Effector memory CD8-positive, alpha-beta T cell (primary cell): ENCODE measurements at regions not wholly inside any gene's neighbourhood (a gene's known extent, or its start where the extent isn't known, plus 50 kb on each side); places are given as distances from the start of the nearest gene placed in this dataset.

Experiments
- ATAC-seq: fragments of 150-1000 bp; cut with Tn5 transposase; replicated peaks from 2 replicates; pipeline ENCODE4 v1.10.0; 2021; ENCODE audit warnings: mild to moderate bottlenecking, moderate library complexity
- DNase-seq, 3 experiments: peaks; one replicate each; pipeline ENCODE4 v3.0.0; 2021
- H3K27ac Mint-ChIP-seq, 2 donors: one replicate each; pipeline ENCODE4 v1.8.0; 2022; ENCODE audit warnings: mild to moderate bottlenecking in 2 of 2, mixed read lengths in 2 of 2, moderate library complexity in 2 of 2
- H3K27me3 Mint-ChIP-seq, 2 donors: one replicate each; pipeline ENCODE4 v1.8.0; 2022; ENCODE audit warnings: mixed read lengths in 2 of 2
- H3K36me3 Mint-ChIP-seq: one replicate; pipeline ENCODE4 v1.8.0; 2022; ENCODE audit warnings: mild to moderate bottlenecking, moderate library complexity, mixed read lengths; ENCODE audit not compliant: insufficient read depth
- H3K4me1 Mint-ChIP-seq, 2 donors: one replicate each; pipeline ENCODE4 v1.8.0; 2022; ENCODE audit warnings: low read depth in 2 of 2, mixed read lengths in 2 of 2
- H3K4me3 Mint-ChIP-seq, 2 donors: one replicate each; pipeline ENCODE4 v1.8.0; 2022; ENCODE audit warnings: mild to moderate bottlenecking in 2 of 2, mixed read lengths in 2 of 2, moderate library complexity in 2 of 2
- H3K9me3 Mint-ChIP-seq, 2 donors: one replicate each; pipeline ENCODE4 v1.8.0; 2022; ENCODE audit warnings: mixed read lengths in 2 of 2

DNA sequence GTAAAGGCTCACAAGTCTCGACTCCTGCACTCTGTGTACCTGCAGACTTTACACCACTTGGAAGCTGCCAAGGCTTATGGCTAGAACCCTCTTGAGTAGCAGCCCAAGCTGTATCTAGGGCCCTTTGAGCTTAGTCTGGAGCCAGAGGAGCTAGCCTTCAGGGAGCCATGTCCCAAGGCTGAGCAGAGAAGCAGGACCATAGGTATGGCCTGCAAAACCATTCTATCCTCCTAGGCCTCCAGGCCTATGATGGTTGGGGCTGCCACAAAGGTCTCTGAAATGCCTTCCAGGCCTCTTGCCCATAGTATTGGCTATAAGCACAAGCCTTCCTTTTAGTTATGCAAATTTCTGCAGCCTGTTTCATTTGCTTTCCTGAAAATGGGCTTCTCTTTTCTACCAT is 380.7 kb upstream of the CPXCR1 start:
- H3K27ac Mint-ChIP-seq, result no peak overlapping the region
- no peaks in the 10 kb centered on the region for H3K4me1 Mint-ChIP-seq
- H3K9me3 Mint-ChIP-seq, result peaks cover 0 to 5% of the 10 kb centered on the region in 2 donors
- no peak for ATAC-seq
- DNase-seq, result no peak
- H3K36me3 Mint-ChIP-seq, result no peaks in the 10 kb centered on the region
- H3K4me3 Mint-ChIP-seq, result no peak overlapping the region
- no peaks in the 10 kb centered on the region for H3K27me3 Mint-ChIP-seq

DNA sequence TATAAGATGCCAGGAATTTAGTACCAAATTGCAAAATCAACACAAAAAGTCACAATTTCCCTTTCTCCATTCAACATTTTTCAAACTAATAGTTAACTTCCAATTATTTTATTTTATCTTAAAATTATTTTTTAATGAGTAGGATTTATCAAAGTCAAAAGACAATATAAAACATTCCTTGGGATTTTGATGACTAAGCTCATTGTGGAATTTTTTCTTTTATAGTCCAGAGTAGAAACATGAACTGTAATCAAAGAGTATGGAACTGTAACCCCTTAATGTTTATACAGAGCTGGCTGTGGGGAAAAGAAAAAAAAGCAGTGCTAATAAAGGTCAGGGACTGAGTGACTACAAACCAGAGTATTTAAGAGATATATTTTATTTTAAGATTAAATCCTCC is 368.6 kb upstream of the CPXCR1 start:
- Mint-ChIP-seq H3K27ac (no peak overlapping the region), H3K4me3 (no peak overlapping the region), H3K27me3 (no peaks in the 10 kb centered on the region), H3K9me3 (peaks cover 0 to under 1% of the 10 kb centered on the region in 2 donors), H3K36me3 (peaks cover 4% of the 10 kb centered on the region), H3K4me1 (no peaks in the 10 kb centered on the region)
- DNase-seq (no peak), ATAC-seq (no peak)

DNA sequence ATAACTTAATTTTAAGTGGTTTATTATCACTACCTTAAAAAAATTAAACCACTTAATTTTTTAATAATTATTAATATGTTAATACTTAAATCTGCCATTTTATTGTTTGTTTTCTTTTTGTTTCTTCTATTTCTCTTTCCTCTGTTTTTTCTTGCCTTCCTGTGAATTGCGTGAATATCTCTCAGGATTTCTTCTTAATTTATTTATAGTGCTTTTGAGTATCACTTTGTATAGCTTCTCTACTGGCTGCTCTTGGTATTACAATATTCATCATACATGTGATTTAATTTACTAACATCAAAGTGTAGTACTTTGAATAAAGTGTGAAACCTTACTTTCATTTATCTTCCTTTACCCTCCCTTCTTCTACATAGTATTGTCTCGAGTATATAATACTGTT is 349.5 kb upstream of the CPXCR1 start:
- H3K4me1 Mint-ChIP-seq, result no peaks in the 10 kb centered on the region
- H3K27ac Mint-ChIP-seq, result no peak overlapping the region
- no peak overlapping the region for H3K4me3 Mint-ChIP-seq
- no peaks in the 10 kb centered on the region for H3K9me3 Mint-ChIP-seq
- no peaks in the 10 kb centered on the region for H3K36me3 Mint-ChIP-seq
- DNase-seq, result no peak
- no peaks in the 10 kb centered on the region for H3K27me3 Mint-ChIP-seq
- ATAC-seq, result no peak

GRCh38 chrX:88416002-88416401 is 331.0 kb upstream of the CPXCR1 start:
- no peak overlapping the region for H3K27ac Mint-ChIP-seq
- H3K4me3 Mint-ChIP-seq, result no peak overlapping the region
- no peaks in the 10 kb centered on the region for H3K4me1 Mint-ChIP-seq
- no peak for ATAC-seq
- H3K9me3 Mint-ChIP-seq, result no peaks in the 10 kb centered on the region
- H3K27me3 Mint-ChIP-seq, result no peaks in the 10 kb centered on the region
- DNase-seq, result no peak
- H3K36me3 Mint-ChIP-seq, result no peaks in the 10 kb centered on the region

DNA sequence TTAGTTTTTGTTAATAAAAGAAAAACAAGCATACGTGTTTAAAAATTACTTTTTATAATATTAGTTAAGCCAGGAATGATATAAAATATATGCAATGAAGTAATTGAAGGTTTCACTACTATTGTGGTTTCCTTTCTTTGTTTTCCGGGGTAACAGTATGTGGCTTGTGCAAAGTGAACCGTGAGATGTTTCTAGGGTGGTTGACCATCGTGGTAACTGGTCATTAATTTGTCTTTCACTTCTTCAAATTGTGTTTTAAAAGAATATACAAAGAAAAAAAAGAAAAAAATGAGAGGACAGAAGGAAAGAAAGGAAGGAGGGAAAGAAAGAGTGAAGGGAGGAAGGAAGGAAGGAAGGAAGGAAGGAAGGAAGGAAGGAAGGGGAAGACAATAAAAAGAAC is 330.1 kb upstream of the CPXCR1 start:
- Mint-ChIP-seq H3K36me3 (no peaks in the 10 kb centered on the region), H3K27me3 (no peaks in the 10 kb centered on the region), H3K27ac (no peak overlapping the region), H3K4me3 (no peak overlapping the region), H3K4me1 (no peaks in the 10 kb centered on the region), H3K9me3 (no peaks in the 10 kb centered on the region)
- DNase-seq, result no peak
- no peak for ATAC-seq

DNA sequence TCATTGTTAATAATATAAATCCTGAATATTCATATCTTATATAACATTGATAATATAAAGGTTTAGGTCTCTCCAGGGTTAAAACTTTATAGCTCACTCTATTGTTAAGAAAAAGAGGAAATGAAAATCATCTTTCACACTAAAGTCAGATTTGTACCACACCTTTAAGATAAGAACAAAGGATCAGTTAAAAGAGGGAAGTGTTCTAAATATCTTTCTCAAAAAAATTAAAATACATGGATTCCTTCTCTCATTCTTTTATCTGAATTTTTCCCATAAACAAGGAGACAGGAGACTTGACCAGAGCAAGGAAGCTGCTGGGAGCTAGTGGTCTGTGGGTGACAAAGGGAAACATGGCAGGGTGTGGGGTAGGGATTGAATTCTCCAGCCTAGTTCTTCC is 323.0 kb upstream of the CPXCR1 start:
- DNase-seq, result no peak
- H3K4me1 Mint-ChIP-seq, result no peaks in the 10 kb centered on the region
- H3K36me3 Mint-ChIP-seq, result no peaks in the 10 kb centered on the region
- no peaks in the 10 kb centered on the region for H3K27me3 Mint-ChIP-seq
- no peak overlapping the region for H3K4me3 Mint-ChIP-seq
- no peak overlapping the region for H3K27ac Mint-ChIP-seq
- ATAC-seq, result no peak
- H3K9me3 Mint-ChIP-seq, result no peaks in the 10 kb centered on the region

- DNase-seq (no peak), ATAC-seq (no peak)
- Mint-ChIP-seq H3K36me3 (no peaks in the 10 kb centered on the region), H3K4me1 (no peaks in the 10 kb centered on the region), H3K4me3 (no peak overlapping the region), H3K27me3 (no peaks in the 10 kb centered on the region), H3K27ac (no peak overlapping the region), H3K9me3 (no peaks in the 10 kb centered on the region)
Measured at GRCh38 chrX:88424541-88424940, 322.5 kb upstream of the CPXCR1 start.

DNA sequence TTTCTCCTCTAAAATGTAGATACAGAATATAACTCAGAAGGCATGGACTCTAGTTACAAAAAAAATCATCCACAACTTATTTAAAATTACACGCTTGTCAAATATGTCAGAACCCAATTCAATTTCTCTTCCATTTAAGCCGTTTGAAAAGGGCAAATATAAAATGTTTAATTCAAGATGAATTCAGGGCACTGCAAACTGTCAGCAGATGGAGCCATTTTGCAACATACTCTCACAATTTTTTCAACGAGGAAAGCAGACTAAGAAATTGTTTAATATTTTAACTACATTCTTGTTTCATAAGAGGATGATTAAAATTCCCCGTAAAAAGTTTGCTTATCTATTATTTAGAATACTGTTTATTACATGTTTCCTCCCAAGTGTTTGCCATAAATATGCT is 321.3 kb upstream of the CPXCR1 start:
- Mint-ChIP-seq H3K36me3 (no peaks in the 10 kb centered on the region), H3K9me3 (no peaks in the 10 kb centered on the region), H3K4me3 (no peak overlapping the region), H3K27ac (no peak overlapping the region), H3K27me3 (no peaks in the 10 kb centered on the region), H3K4me1 (no peaks in the 10 kb centered on the region)
- ATAC-seq, result no peak
- no peak for DNase-seq

DNA sequence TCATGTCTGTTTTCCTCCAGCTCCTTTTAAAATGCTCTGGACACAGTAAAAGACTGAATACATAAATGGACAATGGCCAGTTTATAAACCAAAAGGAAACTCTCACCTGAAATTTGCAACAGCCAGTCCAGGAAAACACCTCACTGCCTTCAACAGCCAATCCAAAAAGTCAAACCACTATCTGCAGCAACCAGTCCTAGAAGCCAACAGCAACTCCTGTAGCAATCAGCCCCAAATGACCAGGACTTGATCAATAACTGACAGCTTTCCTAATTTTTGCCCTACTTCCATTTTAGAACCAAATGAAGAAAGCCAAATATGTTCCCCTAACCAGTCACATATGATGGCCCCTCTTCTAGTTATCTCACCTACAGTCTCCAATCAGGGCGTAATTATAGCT is 309.5 kb upstream of the CPXCR1 start:
- no peak overlapping the region for H3K27ac Mint-ChIP-seq
- no peaks in the 10 kb centered on the region for H3K27me3 Mint-ChIP-seq
- H3K4me1 Mint-ChIP-seq, result no peaks in the 10 kb centered on the region
- DNase-seq (no peak), ATAC-seq (no peak)
- peaks cover 0 to 3% of the 10 kb centered on the region in 2 donors for H3K9me3 Mint-ChIP-seq
- no peaks in the 10 kb centered on the region for H3K36me3 Mint-ChIP-seq
- no peak overlapping the region for H3K4me3 Mint-ChIP-seq

- peaks cover 0 to 3% of the 10 kb centered on the region in 2 donors for H3K9me3 Mint-ChIP-seq
- no peak for DNase-seq
- no peak for ATAC-seq
- H3K36me3 Mint-ChIP-seq, result no peaks in the 10 kb centered on the region
- no peak overlapping the region for H3K27ac Mint-ChIP-seq
- no peaks in the 10 kb centered on the region for H3K4me1 Mint-ChIP-seq
- H3K27me3 Mint-ChIP-seq, result no peaks in the 10 kb centered on the region
- H3K4me3 Mint-ChIP-seq, result no peak overlapping the region
Measured at GRCh38 chrX:88438209-88438608, 308.8 kb upstream of the CPXCR1 start.

- DNase-seq (no peak), ATAC-seq (no peak)
- no peaks in the 10 kb centered on the region for H3K27me3 Mint-ChIP-seq
- no peak overlapping the region for H3K4me3 Mint-ChIP-seq
- no peaks in the 10 kb centered on the region for H3K36me3 Mint-ChIP-seq
- peaks cover 3 to 5% of the 10 kb centered on the region in 2 donors for H3K9me3 Mint-ChIP-seq
- H3K4me1 Mint-ChIP-seq, result no peaks in the 10 kb centered on the region
- H3K27ac Mint-ChIP-seq, result no peak overlapping the region
Measured at GRCh38 chrX:88439935-88440334, 307.1 kb upstream of the CPXCR1 start.
